Renal cortical epithelial cell (primary cell): ENCODE measurements at regions not wholly inside any gene's neighbourhood (a gene's known extent, or its start where the extent isn't known, plus 50 kb on each side); places are given as distances from the start of the nearest gene placed in this dataset.
"Not testable (repeated sequence)": the region's sequence is repeated elsewhere in the genome, so short reads cannot be mapped to it uniquely, and the experiment has no call there.

Source experiments
- DNase-seq: peaks from one replicate; pipeline ENCODE4 v3.0.0-alpha.2; 2011; ENCODE audit warnings: low read depth

GRCh38 chr13:28607187-28607955 lies 51.6 kb upstream of the POMP start:
- peak; percentile 81 for DNase-seq

GRCh38 chr13:28606466-28606865 lies 52.5 kb upstream of the POMP start:
- peak; percentile 30 for DNase-seq

GRCh38 chr13:28605147-28605546 lies 53.8 kb upstream of the POMP start:
- DNase-seq: not testable (repeated sequence)

- DNase-seq: no peak
Observed at GRCh38 chr13:28603043-28603664, 55.8 kb upstream of the POMP start.

GRCh38 chr13:28602580-28602979 lies 56.4 kb upstream of the POMP start:
- no peak for DNase-seq

GRCh38 chr13:28601581-28601980 lies 57.3 kb upstream of the POMP start:
- no peak for DNase-seq

GRCh38 chr13:28597641-28598040 lies 61.3 kb upstream of the POMP start:
- DNase-seq: no peak

- no peak for DNase-seq
Observed at GRCh38 chr13:28590461-28590860, 68.5 kb upstream of the POMP start.

- no peak for DNase-seq
Observed at GRCh38 chr13:28588296-28588695, 70.6 kb upstream of the POMP start.

GRCh38 chr13:28587174-28587540 lies 71.8 kb upstream of the POMP start:
- no peak for DNase-seq

- no peak for DNase-seq
Observed at GRCh38 chr13:28586439-28587173, 72.3 kb upstream of the POMP start.

- no peak for DNase-seq
Observed at GRCh38 chr13:28585561-28585960, 73.4 kb upstream of the POMP start.

GRCh38 chr13:28584873-28585381 lies 74.0 kb upstream of the POMP start:
- DNase-seq: peak; percentile 63

GRCh38 chr13:28583651-28584091 lies 75.3 kb upstream of the POMP start:
- DNase-seq: no peak

GRCh38 chr13:28582892-28583240 lies 76.1 kb upstream of the POMP start:
- no peak for DNase-seq

- no peak for DNase-seq
Observed at GRCh38 chr13:28582225-28582891, 76.6 kb upstream of the POMP start.

GRCh38 chr13:28581451-28581850 lies 77.5 kb upstream of the POMP start:
- DNase-seq: no peak

- no peak for DNase-seq
Observed at GRCh38 chr13:28579736-28580135, 79.2 kb upstream of the POMP start.

- DNase-seq: peak; percentile 82
Observed at GRCh38 chr13:28579322-28579721, 79.6 kb upstream of the POMP start.

- DNase-seq: no peak
Observed at GRCh38 chr13:28576067-28576466, 81.1 kb upstream of the FLT1 start.

- no peak for DNase-seq
Observed at GRCh38 chr13:28575200-28575599, 80.3 kb upstream of the FLT1 start.

- DNase-seq: peak; percentile 99
Observed at GRCh38 chr13:28574617-28575142, 79.8 kb upstream of the FLT1 start.
